Keratinocyte (primary cell): ENCODE measurements at regions not wholly inside any gene's neighbourhood (a gene's known extent, or its start where the extent isn't known, plus 50 kb on each side); places are given as distances from the start of the nearest gene placed in this dataset.

Source experiments
- DNase-seq: peaks from one replicate; pipeline ENCODE4 v3.0.0-alpha.2; 2011; ENCODE audit warnings: low read depth, missing footprints, low spot score
- FAIRE-seq: peaks from 2 replicates; lab custom pipeline; 2011; peaks lifted over from hg19 to GRCh38; lab: Jason Lieb, UNC
- H2AFZ ChIP-seq: 2 replicates; pipeline ENCODE4 v1.6.0; 2012; ENCODE audit warnings: low read length, control low read depth, inconsistent platforms; ENCODE audit not compliant: control insufficient read depth
- H3K27ac ChIP-seq: 2 replicates; pipeline ENCODE4 v1.5.1; 2011; ENCODE audit warnings: low read length; ENCODE audit not compliant: control insufficient read depth, insufficient read depth
- H3K27me3 ChIP-seq: 3 replicates; pipeline ENCODE4 v1.6.0; 2011; ENCODE audit warnings: low read length; ENCODE audit not compliant: control insufficient read depth, insufficient read depth; ENCODE audit errors: extremely low read depth
- H3K36me3 ChIP-seq, 2 experiments: 2 replicates in 1 of 2; 3 replicates in 1 of 2; pipeline ENCODE4 v1.5.1; 2011; ENCODE audit warnings: low read length in 2 of 2, mild to moderate bottlenecking in 1 of 2; ENCODE audit not compliant: control insufficient read depth in 2 of 2, insufficient read depth in 2 of 2; ENCODE audit errors: extremely low read depth in 1 of 2
- H3K4me1 ChIP-seq: 3 replicates; pipeline ENCODE4 v1.5.1; 2011; ENCODE audit warnings: low read length; ENCODE audit not compliant: control insufficient read depth, insufficient read depth; ENCODE audit errors: extremely low read depth
- H3K4me2 ChIP-seq: 3 replicates; pipeline ENCODE4 v1.6.0; 2011; ENCODE audit warnings: low read depth, low read length; ENCODE audit not compliant: control insufficient read depth, insufficient read depth; ENCODE audit errors: extremely low read depth
- H3K4me3 ChIP-seq, 3 experiments: fragments of 200-600 bp in 1 of 3; sonication (generic) in 1 of 3; 2 replicates in 2 of 3; 3 replicates in 1 of 3; pipeline ENCODE4 v1.5.1; 2011 to 2016; ENCODE audit warnings: low read length in 3 of 3, mild to moderate bottlenecking in 3 of 3, control low read depth in 2 of 3, inconsistent platforms in 1 of 3, low read depth in 1 of 3, mixed read lengths in 1 of 3, mixed run types in 1 of 3, moderate library complexity in 1 of 3; ENCODE audit not compliant: control insufficient read depth in 2 of 3, insufficient read depth in 2 of 3; ENCODE audit errors: extremely low read depth in 1 of 3
- H3K79me2 ChIP-seq: 2 replicates; pipeline ENCODE4 v1.6.0; 2012; ENCODE audit warnings: low read length; ENCODE audit not compliant: control insufficient read depth, insufficient read depth
- H3K9ac ChIP-seq: 3 replicates; pipeline ENCODE4 v1.6.0; 2011; ENCODE audit warnings: low read length; ENCODE audit not compliant: control insufficient read depth, insufficient read depth; ENCODE audit errors: extremely low read depth
- H3K9me1 ChIP-seq: 3 replicates; pipeline ENCODE4 v1.6.0; 2011; ENCODE audit warnings: low read length; ENCODE audit not compliant: control insufficient read depth, insufficient read depth; ENCODE audit errors: extremely low read depth
- H3K9me3 ChIP-seq: 2 replicates; pipeline ENCODE4 v1.5.1; 2012; ENCODE audit warnings: low read depth, low read length; ENCODE audit not compliant: control insufficient read depth
- H4K20me1 ChIP-seq: 3 replicates; pipeline ENCODE4 v1.6.0; 2011; ENCODE audit warnings: low read length; ENCODE audit not compliant: control insufficient read depth, insufficient read depth; ENCODE audit errors: extremely low read depth
- CTCF ChIP-seq, 3 experiments: IDR thresholded peaks in 1 of 3; conservative IDR thresholded peaks in 1 of 3; optimal IDR thresholded peaks in 1 of 3; 2 replicates in 2 of 3; 3 replicates in 1 of 3; pipeline versions ENCODE3 to v1.5.1; 2011; ENCODE audit warnings: low read length in 3 of 3, mild to moderate bottlenecking in 3 of 3, moderate library complexity in 2 of 3, control low read depth in 1 of 3, inconsistent platforms in 1 of 3; ENCODE audit not compliant: insufficient read depth in 2 of 3; ENCODE audit errors: extremely low read depth in 1 of 3
- EZH2 ChIP-seq: IDR thresholded peaks from one replicate; pipeline ENCODE4 v1.6.1; 2012; ENCODE audit warnings: inconsistent platforms, mild to moderate bottlenecking, low read length, moderate library complexity
- dilution Hi-C: fragments of 300-500 bp; cut with MboI; formaldehyde crosslinking; loops from one replicate; pipeline ENCODE4 v1.7.0; 2020; ENCODE audit warnings: low sequenced_read_pairs; ENCODE audit not compliant: extremely low pct_ligation_motif_present

- H3K27me3 ChIP-seq: no peaks in the 10 kb centered on the region
- no peaks in the 10 kb centered on the region for H3K79me2 ChIP-seq
- FAIRE-seq (no peak), DNase-seq (no peak)
- H3K27ac ChIP-seq: no peak overlapping the region
- TF ChIP-seq CTCF (optimal IDR thresholded peaks at IDR 0.05 in 1 of 3, IDR thresholded peaks at IDR 0.05 in 1 of 3, conservative IDR thresholded peaks at IDR 0.05 in 1 of 3; ENCODE audit: extremely low read depth in 1 of 3, insufficient read depth in 2 of 3, low read length in 3 of 3) (no peak), EZH2 (no peak)
- H2AFZ ChIP-seq: no peak overlapping the region
- no peak overlapping the region for H3K9ac ChIP-seq
- H3K4me3 ChIP-seq: no peak overlapping the region
- no peaks in the 10 kb centered on the region for H3K4me1 ChIP-seq
- H3K4me2 ChIP-seq: no peak overlapping the region
- no peaks in the 10 kb centered on the region for H3K36me3 ChIP-seq
- dilution Hi-C loops: no loop called here
- H4K20me1 ChIP-seq: no peaks in the 10 kb centered on the region
- peaks cover 6% of the 10 kb centered on the region for H3K9me3 ChIP-seq
- H3K9me1 ChIP-seq: no peaks in the 10 kb centered on the region
Observed at GRCh38 chr18:1929720-1930119, 641.6 kb downstream of the METTL4 start.

GRCh38 chr18:1930291-1931270 is 640.7 kb downstream of the METTL4 start:
- Histone ChIP-seq H3K27ac (no peak overlapping the region), H3K9me3 (peaks cover 6% of the 10 kb centered on the region), H3K27me3 (no peaks in the 10 kb centered on the region), H3K4me1 (no peaks in the 10 kb centered on the region), H3K9me1 (no peaks in the 10 kb centered on the region), H2AFZ (no peak overlapping the region), H3K79me2 (no peaks in the 10 kb centered on the region), H3K4me2 (no peak overlapping the region), H3K36me3 (no peaks in the 10 kb centered on the region), H3K4me3 (no peak overlapping the region), H3K9ac (no peak overlapping the region), H4K20me1 (no peaks in the 10 kb centered on the region)
- no peak for TF ChIP-seq CTCF (optimal IDR thresholded peaks at IDR 0.05 in 1 of 3, IDR thresholded peaks at IDR 0.05 in 1 of 3, conservative IDR thresholded peaks at IDR 0.05 in 1 of 3; ENCODE audit: extremely low read depth in 1 of 3, insufficient read depth in 2 of 3, low read length in 3 of 3)
- TF ChIP-seq EZH2: no peak
- FAIRE-seq (no peak), DNase-seq (no peak)
- dilution Hi-C loops: no loop called here
